ENCODE measurements at regions not wholly inside any gene's neighbourhood (a gene's known extent, or its start where the extent isn't known, plus 50 kb on each side); places are given as distances from the start of the nearest gene placed in this dataset.

DNA sequence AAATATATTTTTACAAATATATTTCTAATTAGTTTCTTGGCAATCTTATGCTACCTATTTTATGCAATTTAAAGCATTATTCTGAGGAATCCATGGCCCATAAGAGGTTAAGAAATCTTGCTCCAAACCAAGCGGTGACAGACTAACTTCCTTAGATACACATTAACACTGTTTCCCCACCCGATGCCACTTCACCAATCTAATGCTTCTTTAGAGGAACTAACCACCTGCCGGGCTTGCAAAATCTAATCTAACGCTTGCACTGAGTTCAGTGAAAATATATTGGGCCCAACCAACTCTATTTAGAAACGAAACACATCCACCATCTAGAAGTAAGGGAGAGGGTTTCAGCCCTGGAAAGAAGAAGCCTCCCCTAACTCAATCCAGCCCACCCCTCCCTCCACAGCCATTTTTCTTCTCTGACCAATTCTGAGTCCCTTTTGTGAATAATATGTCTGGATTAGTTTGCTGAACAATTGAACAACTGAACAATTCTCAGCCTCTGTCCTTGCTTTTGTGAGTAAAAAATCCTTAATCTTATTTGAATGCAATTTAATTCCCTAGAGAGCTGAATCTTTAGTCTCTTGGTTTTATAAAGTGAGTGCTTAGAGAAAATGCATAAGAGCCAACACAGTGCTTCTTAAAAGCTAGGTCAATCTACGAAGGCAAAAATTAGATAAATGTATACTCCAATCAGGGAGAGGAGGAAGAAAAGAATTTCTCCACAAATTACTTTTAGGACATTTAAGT, 150.4 kb upstream of the ADAMTS9 start:
- TF ChIP-seq, protein P1, sequence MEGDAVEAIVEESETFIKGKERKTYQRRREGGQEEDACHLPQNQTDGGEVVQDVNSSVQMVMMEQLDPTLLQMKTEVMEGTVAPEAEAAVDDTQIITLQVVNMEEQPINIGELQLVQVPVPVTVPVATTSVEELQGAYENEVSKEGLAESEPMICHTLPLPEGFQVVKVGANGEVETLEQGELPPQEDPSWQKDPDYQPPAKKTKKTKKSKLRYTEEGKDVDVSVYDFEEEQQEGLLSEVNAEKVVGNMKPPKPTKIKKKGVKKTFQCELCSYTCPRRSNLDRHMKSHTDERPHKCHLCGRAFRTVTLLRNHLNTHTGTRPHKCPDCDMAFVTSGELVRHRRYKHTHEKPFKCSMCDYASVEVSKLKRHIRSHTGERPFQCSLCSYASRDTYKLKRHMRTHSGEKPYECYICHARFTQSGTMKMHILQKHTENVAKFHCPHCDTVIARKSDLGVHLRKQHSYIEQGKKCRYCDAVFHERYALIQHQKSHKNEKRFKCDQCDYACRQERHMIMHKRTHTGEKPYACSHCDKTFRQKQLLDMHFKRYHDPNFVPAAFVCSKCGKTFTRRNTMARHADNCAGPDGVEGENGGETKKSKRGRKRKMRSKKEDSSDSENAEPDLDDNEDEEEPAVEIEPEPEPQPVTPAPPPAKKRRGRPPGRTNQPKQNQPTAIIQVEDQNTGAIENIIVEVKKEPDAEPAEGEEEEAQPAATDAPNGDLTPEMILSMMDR (IDR thresholded peaks at IDR 0.05 in 2 of 3, conservative IDR thresholded peaks at IDR 0.05 in 1 of 3; ENCODE audit: control insufficient read depth in 2 of 3, extremely low read depth in 1 of 3, insufficient read depth in 1 of 3, low read depth in 3 of 3, low read length in 3 of 3): no peak
- TF ChIP-seq NFIC (IDR thresholded peaks at IDR 0.05; ENCODE audit: low read depth, low read length): no peak
- no peak for TF ChIP-seq SREBF2 (IDR thresholded peaks at IDR 0.05; ENCODE audit: low read length)
- TF ChIP-seq RAD51 (IDR thresholded peaks at IDR 0.05): no peak
- TF ChIP-seq POLR2A (IDR thresholded peaks at IDR 0.05; ENCODE audit: low read depth, low read length): no peak

Data from GM12878 (cell line).